ENCODE measurements at regions not wholly inside any gene's neighbourhood (a gene's known extent, or its start where the extent isn't known, plus 50 kb on each side); places are given as distances from the start of the nearest gene placed in this dataset.

DNA sequence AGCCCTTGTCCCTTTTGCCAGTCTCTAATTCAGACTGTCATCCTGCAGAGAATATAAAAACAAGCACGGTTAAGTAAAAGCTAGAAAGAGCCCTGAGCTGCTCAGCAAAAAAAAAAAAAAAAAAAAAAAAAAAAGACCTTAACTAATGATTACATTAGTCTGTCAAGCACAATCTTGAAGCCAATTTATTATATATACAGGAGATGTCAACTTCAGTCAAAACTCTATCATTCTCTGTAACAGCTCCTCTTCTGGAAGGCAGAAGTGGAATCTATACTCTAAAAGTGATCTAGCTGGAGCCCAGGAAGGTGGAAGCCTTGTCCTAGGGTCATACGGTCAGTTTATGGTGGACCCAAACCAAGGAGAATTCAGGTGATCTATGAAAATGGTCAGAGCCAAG lies 55.2 kb upstream of the UBASH3B start:
- TF ChIP-seq, protein P1, sequence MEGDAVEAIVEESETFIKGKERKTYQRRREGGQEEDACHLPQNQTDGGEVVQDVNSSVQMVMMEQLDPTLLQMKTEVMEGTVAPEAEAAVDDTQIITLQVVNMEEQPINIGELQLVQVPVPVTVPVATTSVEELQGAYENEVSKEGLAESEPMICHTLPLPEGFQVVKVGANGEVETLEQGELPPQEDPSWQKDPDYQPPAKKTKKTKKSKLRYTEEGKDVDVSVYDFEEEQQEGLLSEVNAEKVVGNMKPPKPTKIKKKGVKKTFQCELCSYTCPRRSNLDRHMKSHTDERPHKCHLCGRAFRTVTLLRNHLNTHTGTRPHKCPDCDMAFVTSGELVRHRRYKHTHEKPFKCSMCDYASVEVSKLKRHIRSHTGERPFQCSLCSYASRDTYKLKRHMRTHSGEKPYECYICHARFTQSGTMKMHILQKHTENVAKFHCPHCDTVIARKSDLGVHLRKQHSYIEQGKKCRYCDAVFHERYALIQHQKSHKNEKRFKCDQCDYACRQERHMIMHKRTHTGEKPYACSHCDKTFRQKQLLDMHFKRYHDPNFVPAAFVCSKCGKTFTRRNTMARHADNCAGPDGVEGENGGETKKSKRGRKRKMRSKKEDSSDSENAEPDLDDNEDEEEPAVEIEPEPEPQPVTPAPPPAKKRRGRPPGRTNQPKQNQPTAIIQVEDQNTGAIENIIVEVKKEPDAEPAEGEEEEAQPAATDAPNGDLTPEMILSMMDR (conservative IDR thresholded peaks at IDR 0.05; ENCODE audit: low read depth, low read length): no peak
- TF ChIP-seq EZH2phosphoT487 (IDR thresholded peaks at IDR 0.05; ENCODE audit: borderline replicate concordance, low read length) (no peak), EZH2 (IDR thresholded peaks at IDR 0.05; ENCODE audit: low read length, unreplicated experiment) (no peak)

Data from PC-3 (cell line).